ACC112 (cell line): ENCODE measurements at regions not wholly inside any gene's neighbourhood (a gene's known extent, or its start where the extent isn't known, plus 50 kb on each side); places are given as distances from the start of the nearest gene placed in this dataset.

Experiments
- H2AFZ ChIP-seq: fragments of 200-600 bp; sonication (generic); one replicate; pipeline ENCODE4 v1.6.0; 2017; ENCODE audit warnings: antibody characterized with exemption, low read length; ENCODE audit not compliant: unreplicated experiment
- H3K27ac ChIP-seq: fragments of 200-600 bp; sonication (generic); 2 replicates; pipeline ENCODE4 v1.5.1; 2014; ENCODE audit warnings: low read depth, mild to moderate bottlenecking, antibody characterized with exemption, low read length, moderate library complexity
- H3K27me3 ChIP-seq: fragments of 200-600 bp; sonication (generic); 2 replicates; pipeline ENCODE4 v1.6.1; 2014; ENCODE audit warnings: mild to moderate bottlenecking, antibody characterized with exemption, low read length, moderate library complexity, mixed read lengths; ENCODE audit not compliant: insufficient read depth
- H3K36me3 ChIP-seq: fragments of 200-600 bp; sonication (generic); 2 replicates; pipeline ENCODE4 v1.6.1; 2016; ENCODE audit warnings: mild to moderate bottlenecking, antibody characterized with exemption, low read length, moderate library complexity, mixed read lengths; ENCODE audit not compliant: insufficient read depth
- H3K4me1 ChIP-seq: fragments of 200-600 bp; sonication (generic); one replicate; pipeline ENCODE4 v1.6.1; 2016; ENCODE audit warnings: low read length, mixed read lengths; ENCODE audit not compliant: insufficient read depth, unreplicated experiment, control insufficient read depth
- H3K4me3 ChIP-seq: fragments of 200-600 bp; sonication (generic); 2 replicates; pipeline ENCODE4 v1.5.1; 2014; ENCODE audit warnings: mild to moderate bottlenecking, low read depth, low read length
- H3K79me2 ChIP-seq: fragments of 200-600 bp; sonication (generic); one replicate; pipeline ENCODE4 v1.6.0; 2016; ENCODE audit warnings: low read length; ENCODE audit not compliant: control insufficient read depth, unreplicated experiment, insufficient read depth

DNA sequence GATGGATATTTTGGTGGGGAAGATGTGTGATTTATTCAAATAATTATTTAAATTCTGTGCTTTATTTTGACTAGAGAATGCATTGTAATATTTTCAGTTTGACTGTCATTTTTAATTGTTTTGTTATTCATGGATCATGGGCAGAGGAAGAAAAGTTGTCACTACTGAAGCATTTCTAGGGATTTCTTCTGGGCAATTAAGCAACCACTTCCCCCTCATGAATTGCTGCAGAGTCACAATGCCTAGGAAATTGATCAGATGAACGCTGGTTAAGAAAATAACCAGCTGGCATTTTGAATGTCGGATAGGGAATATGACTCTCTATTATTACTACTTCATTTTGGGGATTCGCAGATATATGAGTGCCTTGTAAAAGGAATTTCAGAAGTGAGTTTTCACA lies 283.3 kb downstream of the IL15 start:
- H3K36me3 ChIP-seq: no peaks in the 10 kb centered on the region
- no peaks in the 10 kb centered on the region for H3K4me1 ChIP-seq
- no peak overlapping the region for H2AFZ ChIP-seq
- no peak overlapping the region for H3K4me3 ChIP-seq
- no peaks in the 10 kb centered on the region for H3K27me3 ChIP-seq
- no peak overlapping the region for H3K27ac ChIP-seq
- no peaks in the 10 kb centered on the region for H3K79me2 ChIP-seq

DNA sequence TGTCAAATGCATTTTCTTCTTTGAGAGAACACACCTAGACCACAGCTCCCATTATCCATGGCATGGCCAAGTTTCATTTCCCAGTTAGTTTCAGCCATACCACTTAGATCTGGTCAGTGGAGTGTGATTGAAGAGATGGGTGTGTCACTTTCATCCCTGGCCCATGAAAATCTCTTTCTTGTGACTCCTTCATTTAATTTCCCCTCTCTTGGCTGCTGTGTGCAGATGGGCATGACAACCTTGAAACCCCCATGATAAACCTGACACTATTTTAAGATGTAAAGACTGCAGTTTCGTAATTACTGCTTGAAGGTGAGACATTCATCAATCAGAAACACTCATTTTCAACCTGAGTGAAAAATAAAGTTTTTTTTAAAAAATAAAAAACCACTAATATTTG lies 284.9 kb downstream of the IL15 start:
- H2AFZ ChIP-seq: no peak overlapping the region
- H3K79me2 ChIP-seq: no peaks in the 10 kb centered on the region
- no peaks in the 10 kb centered on the region for H3K27me3 ChIP-seq
- H3K36me3 ChIP-seq: no peaks in the 10 kb centered on the region
- no peak overlapping the region for H3K4me3 ChIP-seq
- H3K27ac ChIP-seq: no peak overlapping the region
- no peaks in the 10 kb centered on the region for H3K4me1 ChIP-seq

DNA sequence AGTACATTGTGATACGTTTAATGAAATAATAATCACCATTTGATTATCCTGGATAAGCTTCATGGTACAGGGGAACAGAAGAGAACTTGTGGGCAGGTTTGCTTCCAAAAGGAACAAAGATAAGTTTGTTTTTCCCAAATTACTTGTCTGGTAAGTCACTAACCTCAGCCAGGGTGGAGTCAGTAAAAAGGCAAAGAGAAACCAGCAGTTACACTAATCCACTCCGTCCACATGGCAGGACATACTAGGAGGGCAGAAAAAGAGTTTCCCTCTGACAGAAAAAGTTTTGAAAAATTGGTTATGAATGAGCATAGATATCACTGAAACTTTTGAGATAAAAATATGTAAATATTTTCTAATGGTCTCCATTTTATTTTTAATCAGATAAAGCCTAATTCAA lies 285.9 kb downstream of the IL15 start:
- no peak overlapping the region for H3K27ac ChIP-seq
- no peaks in the 10 kb centered on the region for H3K4me1 ChIP-seq
- H3K27me3 ChIP-seq: no peaks in the 10 kb centered on the region
- H3K4me3 ChIP-seq: no peak overlapping the region
- no peak overlapping the region for H2AFZ ChIP-seq
- H3K79me2 ChIP-seq: no peaks in the 10 kb centered on the region
- no peaks in the 10 kb centered on the region for H3K36me3 ChIP-seq

DNA sequence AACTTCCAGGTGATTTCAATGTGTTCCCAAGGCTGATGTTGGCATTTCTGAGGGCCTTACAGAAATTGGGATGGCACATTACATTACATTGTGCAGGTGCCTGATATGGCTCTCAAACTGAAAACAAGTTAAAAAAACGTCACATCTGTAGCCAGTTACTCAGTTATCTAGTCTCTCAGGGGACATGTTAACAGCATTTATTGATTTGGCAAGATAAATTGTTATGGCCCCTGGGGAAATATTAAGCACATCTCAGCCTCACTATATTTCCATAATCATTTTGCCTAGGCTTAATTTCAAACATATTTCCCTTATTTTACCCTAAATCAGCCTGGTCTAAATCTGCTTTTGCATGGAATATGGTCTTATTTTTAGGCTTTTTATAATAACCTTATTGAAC lies 290.0 kb downstream of the IL15 start:
- Histone ChIP-seq H3K4me1 (no peaks in the 10 kb centered on the region), H3K36me3 (no peaks in the 10 kb centered on the region), H3K79me2 (no peaks in the 10 kb centered on the region), H3K27ac (no peak overlapping the region), H3K27me3 (no peaks in the 10 kb centered on the region), H3K4me3 (no peak overlapping the region), H2AFZ (no peak overlapping the region)

DNA sequence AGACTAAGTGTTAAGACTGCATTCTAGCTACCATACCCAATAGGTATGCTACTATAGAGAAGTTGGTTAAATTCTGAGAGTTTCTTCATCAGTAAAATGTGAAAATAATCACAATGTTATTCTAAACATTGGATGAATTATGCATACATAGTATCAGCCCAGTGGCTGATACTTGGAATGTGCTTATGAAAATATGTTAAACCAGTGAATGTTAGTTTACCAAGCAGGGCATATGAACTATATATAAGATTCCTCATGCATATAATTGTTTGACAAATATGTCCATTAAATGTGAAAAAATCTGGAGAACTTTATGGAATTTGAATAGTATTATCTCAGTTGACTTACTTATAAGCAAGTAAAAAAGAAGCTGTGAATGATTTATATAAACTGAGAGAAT lies 296.1 kb downstream of the IL15 start:
- Histone ChIP-seq H3K36me3 (no peaks in the 10 kb centered on the region), H2AFZ (no peak overlapping the region), H3K27me3 (no peaks in the 10 kb centered on the region), H3K79me2 (no peaks in the 10 kb centered on the region), H3K4me1 (no peaks in the 10 kb centered on the region), H3K4me3 (no peak overlapping the region), H3K27ac (no peak overlapping the region)

DNA sequence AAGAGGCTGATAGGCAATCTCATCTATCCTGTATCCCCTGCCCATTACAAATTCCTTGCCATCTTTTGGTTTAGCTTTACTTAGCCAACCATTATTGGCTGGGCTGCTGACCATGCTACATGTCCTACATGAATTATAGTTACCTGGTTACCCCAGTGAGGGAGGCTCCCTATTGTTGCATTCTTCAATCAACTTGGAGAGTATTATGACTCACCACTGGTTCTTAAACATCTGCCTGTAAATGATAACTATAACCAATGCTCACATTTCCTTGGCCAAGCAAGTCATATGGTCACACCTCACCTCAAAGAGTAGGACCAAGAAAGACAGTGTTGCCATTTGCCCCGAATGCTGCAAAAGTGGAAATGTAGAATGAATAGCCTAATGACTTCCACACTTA lies 297.6 kb downstream of the IL15 start:
- Histone ChIP-seq H3K27ac (no peak overlapping the region), H3K4me1 (no peaks in the 10 kb centered on the region), H3K36me3 (no peaks in the 10 kb centered on the region), H3K27me3 (no peaks in the 10 kb centered on the region), H3K4me3 (no peak overlapping the region), H2AFZ (no peak overlapping the region), H3K79me2 (no peaks in the 10 kb centered on the region)

DNA sequence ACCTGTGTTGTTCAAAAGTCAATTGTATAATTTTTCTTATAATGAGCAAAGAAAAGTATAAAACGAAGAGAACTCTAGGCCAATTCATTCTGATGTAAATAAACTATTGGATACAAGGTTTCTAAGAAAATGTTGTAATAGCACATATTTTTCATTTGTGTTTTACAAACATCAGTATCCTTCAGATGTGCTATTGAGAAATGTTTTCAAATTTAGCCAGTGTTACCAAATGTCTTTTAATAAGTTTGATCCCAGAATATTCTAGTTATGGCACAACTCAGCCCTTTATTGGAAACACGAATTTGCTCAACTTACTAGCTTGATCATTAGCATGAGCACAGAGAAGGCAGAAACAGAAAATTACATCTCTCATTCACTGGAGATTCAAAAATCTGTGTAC lies 319.3 kb downstream of the IL15 start:
- no peaks in the 10 kb centered on the region for H3K27me3 ChIP-seq

DNA sequence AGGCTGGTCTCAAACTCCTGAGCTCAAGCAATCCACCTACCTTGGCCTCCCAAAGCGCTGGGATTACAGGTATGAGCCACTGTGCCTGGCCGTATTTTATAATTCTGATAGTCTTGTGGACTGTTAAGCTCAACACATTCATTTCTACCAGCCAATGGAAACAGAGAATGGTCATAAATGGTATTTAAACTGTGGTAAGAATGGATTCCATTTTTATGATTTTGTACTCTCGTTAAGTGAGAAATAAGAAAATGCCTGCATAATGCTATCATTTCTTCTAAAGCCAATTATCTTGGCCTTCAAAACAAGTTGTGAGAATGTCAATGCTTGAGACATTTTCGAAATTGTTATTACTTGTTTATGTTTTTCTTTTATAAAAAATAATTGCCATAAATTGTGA lies 321.0 kb downstream of the IL15 start:
- no peaks in the 10 kb centered on the region for H3K27me3 ChIP-seq
- H3K27ac ChIP-seq: no peak overlapping the region
- H3K36me3 ChIP-seq: no peaks in the 10 kb centered on the region
- H3K4me1 ChIP-seq: no peaks in the 10 kb centered on the region
- H2AFZ ChIP-seq: no peak overlapping the region
- no peaks in the 10 kb centered on the region for H3K79me2 ChIP-seq
- H3K4me3 ChIP-seq: no peak overlapping the region

More for the DNA sequence above, 319.3 kb downstream of the IL15 start:
- Histone ChIP-seq H3K79me2 (no peaks in the 10 kb centered on the region), H3K4me3 (no peak overlapping the region), H3K36me3 (no peaks in the 10 kb centered on the region), H3K27ac (no peak overlapping the region), H2AFZ (no peak overlapping the region), H3K4me1 (no peaks in the 10 kb centered on the region)

DNA sequence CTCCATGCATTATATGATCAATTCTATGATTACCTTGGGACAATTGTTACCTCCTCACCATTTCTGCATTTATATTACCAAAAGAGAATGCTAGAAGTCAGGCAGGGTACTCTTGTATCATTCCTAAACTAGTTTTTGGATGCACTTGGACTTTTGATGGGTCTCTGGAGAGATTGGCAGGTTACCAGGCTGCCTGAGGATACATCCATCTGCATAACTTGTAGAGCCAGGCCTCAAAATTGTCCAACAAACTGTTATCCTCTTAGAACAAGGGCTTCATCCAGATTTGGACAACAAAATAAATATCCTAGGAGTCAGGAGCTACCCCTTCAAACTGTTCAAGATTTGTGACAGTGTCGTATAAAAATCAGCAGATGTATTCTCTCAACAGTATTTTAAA lies 326.1 kb downstream of the IL15 start:
- no peak overlapping the region for H3K27ac ChIP-seq
- H3K79me2 ChIP-seq: no peaks in the 10 kb centered on the region
- no peaks in the 10 kb centered on the region for H3K36me3 ChIP-seq
- no peaks in the 10 kb centered on the region for H3K4me1 ChIP-seq
- no peak overlapping the region for H3K4me3 ChIP-seq
- no peaks in the 10 kb centered on the region for H3K27me3 ChIP-seq
- H2AFZ ChIP-seq: no peak overlapping the region

DNA sequence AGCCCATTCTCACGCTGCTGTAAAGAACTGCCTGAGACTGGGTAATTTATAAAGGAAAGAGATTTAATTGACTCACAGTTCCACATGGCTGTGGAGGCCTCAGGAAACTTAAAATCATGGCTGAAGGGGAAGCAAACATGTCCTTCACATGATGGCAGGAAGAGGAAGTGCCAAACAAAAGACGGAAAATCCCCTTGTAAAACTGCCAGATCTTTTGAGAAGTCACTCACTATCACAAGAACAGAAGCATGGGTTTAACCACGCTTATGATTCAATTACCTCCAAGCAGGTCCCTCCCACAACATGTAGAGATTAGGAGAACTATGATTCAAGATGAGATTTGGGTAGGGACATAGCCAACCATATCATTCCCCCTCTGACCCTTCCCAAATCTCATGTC lies 335.5 kb downstream of the IL15 start:
- Histone ChIP-seq H3K79me2 (no peaks in the 10 kb centered on the region), H3K27me3 (no peaks in the 10 kb centered on the region), H3K27ac (no peak overlapping the region), H3K36me3 (no peaks in the 10 kb centered on the region), H2AFZ (no peak overlapping the region), H3K4me3 (no peak overlapping the region), H3K4me1 (no peaks in the 10 kb centered on the region)

DNA sequence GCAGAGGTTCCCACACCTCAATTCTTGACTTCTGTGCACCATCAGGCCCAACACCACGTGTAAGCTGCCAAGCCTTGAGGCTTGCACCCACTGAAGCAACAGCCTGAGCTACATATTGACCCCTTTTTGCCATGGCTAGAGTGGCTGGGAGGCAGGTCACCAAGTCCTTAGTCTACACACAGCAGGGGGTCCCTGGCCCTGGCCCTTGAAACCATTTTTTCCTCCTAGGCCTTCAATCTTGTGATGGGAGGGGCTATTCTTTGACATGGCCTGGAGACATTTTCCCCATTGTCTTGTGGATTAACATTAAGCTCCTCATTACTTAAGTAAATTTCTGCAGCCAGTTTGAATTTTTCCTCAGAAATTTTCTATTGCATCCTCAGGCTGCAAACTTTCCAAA lies 336.6 kb downstream of the IL15 start:
- Histone ChIP-seq H3K27me3 (no peaks in the 10 kb centered on the region), H3K27ac (no peak overlapping the region), H3K36me3 (no peaks in the 10 kb centered on the region), H3K4me1 (no peaks in the 10 kb centered on the region), H3K4me3 (no peak overlapping the region), H3K79me2 (no peaks in the 10 kb centered on the region), H2AFZ (no peak overlapping the region)
